CD4-positive, alpha-beta T cell treated with Interleukin-6 for 4 hours (primary cell): ENCODE measurements at regions not wholly inside any gene's neighbourhood (a gene's known extent, or its start where the extent isn't known, plus 50 kb on each side); places are given as distances from the start of the nearest gene placed in this dataset.

ENCODE experiments used
- DNase-seq: peaks from one replicate; pipeline ENCODE4 v3.0.0-alpha.2; 2020; ENCODE audit warnings: mixed read lengths

DNA sequence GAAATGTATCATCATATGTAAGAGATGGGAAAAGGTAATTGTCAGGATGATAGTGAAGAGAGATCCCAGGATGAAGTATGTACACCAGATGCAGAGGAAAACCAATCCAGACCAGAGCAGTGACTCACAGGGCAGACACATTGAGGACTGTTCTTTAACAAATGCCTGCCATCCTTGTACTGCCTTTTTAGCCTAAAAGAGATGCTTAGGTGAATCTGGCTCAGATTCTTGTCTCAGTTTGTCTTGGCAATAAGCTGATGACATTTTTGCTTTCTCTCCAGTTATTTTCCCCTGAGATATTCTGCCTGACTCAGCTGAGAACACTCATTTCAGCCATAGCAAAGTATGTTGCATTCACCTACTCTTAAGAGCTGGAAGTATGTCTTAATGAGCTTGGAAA lies 405.3 kb upstream of the USP15 start:
- no peak for DNase-seq

DNA sequence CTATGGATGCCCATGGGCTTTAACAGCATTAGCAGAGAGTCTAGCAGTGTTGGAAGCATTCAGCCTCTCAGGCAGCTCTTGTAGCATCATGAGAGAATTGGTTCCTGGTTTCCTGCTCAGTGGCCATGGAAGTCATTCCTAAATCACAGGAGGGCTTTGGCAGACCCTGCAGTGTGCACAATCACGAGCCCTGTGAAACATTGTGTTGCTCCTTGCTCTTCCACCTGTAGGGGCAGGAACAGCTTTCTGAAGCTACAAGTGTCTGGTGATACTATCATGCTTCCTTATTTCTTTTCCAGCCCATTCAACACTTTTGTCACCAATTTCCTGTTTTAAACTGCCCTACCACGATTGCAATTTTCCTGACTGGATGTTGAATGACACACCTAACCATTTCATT lies 402.2 kb upstream of the USP15 start:
- no peak for DNase-seq

GRCh38 chr12:61860451-61860850 lies 399.8 kb upstream of the USP15 start:
- DNase-seq = no peak

DNA sequence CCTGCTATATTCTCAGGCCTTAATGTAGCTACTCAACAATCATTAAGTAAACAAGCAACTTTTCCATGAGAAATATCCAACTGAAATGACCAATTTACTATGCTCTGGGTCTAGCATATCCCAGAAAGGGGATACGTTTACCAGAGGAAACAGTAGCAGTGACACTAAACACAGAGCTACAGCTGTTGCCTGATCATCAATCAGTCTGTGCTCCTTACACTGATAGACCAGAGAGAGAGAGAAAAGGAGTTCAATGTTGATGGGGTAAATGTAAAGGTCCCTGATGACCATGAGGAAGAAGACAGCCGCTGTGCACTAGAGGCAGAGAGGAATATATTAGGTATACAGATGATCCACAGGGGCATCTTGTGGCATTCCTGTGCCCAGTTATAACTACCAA lies 397.2 kb upstream of the USP15 start:
- no peak for DNase-seq

DNA sequence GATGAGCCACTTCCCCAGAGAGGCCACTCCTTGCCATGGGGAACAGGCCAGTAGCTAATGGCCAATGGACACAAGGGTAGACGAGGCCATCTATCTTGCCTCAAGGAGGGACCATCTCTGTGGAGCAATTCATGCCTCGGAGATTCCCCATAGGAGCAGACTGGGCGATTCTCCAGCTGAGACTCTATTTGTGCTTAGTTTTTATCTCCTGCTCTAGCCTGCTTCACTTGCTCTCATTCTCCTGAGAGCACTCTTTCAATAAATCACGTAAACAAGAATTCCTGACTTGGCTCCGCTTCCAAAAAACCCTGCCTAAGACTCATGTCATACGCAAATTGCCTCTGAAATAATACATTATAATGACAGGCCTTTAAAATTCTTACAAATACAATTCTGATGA lies 396.4 kb upstream of the USP15 start:
- DNase-seq = no peak

DNA sequence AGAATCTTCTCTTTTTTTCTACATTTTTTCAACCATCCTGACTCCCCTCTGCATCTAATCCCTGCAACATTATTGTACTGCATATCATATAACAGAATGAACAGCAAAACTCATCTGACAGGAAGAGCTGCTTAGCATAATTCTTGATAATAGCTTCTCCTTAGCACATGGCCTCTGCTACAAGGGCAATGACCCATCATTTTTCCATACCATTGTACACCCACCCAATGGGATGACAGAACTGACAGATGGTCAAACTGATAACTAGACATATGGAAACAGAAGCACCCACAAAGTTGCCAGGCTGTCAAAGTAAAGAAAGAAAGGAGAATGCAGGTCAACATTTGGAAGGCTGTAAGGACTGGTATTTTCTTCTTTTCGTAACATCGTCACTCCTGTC lies 390.4 kb upstream of the USP15 start:
- no peak for DNase-seq

DNA sequence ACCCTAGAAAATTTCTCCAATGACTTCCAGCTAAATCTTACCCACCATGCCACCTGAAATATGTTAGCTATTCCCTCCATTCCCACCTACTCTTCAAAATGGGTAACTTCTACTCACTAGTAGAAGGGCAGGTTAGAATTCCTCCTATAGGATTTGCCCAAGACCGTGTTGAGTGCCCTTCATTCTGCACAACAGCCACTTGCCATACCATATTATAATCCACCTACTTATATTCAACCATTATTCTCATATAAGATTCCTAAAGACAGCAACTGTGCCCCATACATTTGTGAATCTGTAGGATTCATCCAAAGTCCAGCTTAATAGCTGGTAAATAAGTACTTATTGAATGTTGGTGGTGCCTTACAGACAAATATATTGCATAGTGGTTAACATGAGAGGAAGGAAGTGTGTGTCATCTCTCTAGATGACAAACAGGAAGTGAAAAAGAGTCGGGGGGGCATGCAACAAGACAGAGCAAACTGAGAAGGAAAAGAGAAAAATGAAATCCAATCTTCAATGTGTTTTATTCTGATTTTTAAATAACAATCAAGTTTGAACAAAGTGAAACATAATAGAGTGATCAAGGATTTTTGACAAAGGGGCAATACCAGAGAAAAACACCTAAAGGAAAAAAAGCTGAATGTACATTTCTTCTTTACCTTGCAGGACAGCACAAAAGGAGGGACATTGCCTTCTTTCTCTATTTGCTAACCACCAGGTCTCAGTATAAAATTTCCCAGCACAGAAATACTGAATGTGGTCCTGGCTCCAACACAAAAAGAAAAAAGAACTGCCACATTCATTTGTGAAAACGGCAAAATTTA lies 389.3 kb upstream of the USP15 start:
- DNase-seq = peak; percentile 6

DNA sequence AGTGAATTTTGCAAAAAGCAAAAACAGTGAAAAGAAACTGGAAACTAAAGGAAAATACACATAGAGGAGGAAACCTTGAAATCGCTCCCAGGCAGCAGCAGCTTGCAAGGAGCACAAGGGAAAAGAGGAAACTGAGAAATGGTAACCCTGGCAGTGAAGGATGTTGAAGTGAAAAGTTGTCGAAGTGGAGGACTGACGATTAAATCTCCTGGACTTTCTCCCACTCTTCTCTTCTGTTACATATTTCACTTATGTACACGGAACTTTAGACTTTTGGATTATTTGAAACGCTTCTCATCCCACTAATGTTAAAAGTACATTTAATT lies 388.8 kb upstream of the USP15 start:
- no peak for DNase-seq

DNA sequence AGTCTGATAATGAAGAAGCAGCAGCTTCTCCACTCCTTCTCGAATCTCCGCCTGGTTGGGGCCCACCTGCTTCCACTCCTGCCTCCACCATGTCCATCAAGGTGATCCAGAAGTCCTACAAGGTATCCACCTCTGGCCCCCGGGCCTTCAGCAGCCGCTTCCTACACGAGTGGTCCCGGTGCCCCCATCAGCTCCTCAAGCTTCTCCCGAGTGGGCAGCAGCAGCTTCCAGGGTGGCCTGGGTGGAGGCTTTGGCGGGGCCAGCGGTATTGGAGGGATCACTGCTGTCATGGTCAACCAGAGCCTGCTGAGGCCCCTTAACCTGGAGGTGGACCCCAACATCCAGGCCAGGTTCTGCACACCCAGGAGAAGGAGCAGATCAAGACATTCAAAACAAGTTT lies 381.0 kb upstream of the USP15 start:
- no peak for DNase-seq

DNA sequence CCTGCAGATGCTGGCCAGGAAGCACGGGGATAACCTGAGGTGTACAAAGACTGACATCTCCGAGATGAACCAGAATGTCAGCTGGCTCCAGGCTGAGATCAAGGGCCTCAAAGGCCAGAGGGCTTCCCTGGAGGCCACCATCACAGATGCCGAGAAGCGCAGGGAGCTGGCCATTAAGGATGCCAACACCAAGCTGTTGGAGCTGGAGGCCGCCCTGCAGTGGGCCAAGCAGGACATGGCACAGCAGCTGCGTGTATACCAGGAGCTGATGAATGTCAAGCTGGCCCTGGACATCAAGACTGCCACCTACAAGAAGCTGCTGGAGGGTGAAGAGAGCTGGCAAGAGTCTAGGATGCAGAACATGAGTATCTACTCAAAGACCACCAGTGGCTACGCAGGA lies 380.0 kb upstream of the USP15 start:
- DNase-seq = no peak

GRCh38 chr12:61891632-61892031 lies 368.6 kb upstream of the USP15 start:
- no peak for DNase-seq

GRCh38 chr12:61894168-61894567 lies 366.0 kb upstream of the USP15 start:
- no peak for DNase-seq

- DNase-seq = no peak
Observed at GRCh38 chr12:61896436-61896835, 363.8 kb upstream of the USP15 start.

- no peak for DNase-seq
Observed at GRCh38 chr12:61902403-61902802, 357.8 kb upstream of the USP15 start.

DNA sequence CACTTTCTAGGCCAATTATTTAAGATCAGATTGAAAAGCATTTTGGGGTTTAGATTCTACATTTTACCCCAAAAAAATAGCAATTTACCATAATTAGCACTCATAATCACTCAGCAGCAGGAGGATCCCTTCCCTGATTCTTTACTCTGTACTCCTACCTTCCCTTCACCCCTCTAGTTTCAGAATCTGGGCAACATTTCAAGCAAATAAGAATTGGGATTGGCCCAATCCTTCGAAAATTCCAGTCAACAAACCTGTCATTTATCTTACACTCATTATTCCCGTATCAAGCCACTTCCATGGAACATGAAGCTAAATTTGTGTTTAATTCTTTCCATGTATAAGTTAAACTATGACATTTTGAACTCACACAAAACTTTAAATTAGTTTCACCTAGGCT lies 349.1 kb upstream of the USP15 start:
- DNase-seq = no peak

- DNase-seq = no peak
Observed at GRCh38 chr12:61915420-61915819, 344.8 kb upstream of the USP15 start.

DNA sequence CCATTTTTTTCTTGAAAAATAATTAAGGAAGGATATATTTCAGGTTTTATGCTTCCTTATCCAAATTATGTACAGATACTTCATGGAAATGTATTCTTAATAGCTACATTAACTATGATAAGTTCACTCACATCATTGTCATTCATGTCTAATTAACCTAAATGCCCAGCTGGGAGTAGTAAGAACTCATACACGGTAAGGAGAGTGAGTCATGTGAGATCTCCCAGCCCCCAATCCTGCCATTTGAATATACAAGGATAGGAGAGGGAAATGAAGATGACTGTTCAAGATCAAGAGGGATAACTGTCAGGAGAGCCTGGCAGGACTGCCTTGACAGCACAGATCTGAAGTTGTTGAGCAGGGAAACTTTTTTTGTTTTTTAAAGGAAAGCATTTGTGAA lies 343.4 kb upstream of the USP15 start:
- DNase-seq = no peak

DNA sequence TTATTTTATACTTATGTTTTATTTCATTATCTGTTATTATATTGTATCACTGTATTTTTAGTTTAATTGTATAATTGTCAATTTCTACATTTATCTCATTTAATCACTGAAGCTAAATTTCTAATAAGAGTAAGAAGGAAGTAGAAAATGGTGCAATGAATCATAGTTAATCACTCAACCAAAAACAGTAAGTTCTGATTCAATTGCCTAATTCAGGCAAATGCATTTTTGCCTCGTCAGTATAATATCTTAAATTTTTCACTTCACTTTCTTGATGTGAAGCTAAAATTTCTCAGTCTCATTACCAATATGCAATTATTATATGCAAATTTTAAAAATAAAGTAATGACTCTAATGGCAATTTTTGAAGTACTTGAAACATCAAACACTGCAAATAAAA lies 340.5 kb upstream of the USP15 start:
- DNase-seq = no peak

GRCh38 chr12:61920230-61920629 lies 340.0 kb upstream of the USP15 start:
- DNase-seq = no peak

DNA sequence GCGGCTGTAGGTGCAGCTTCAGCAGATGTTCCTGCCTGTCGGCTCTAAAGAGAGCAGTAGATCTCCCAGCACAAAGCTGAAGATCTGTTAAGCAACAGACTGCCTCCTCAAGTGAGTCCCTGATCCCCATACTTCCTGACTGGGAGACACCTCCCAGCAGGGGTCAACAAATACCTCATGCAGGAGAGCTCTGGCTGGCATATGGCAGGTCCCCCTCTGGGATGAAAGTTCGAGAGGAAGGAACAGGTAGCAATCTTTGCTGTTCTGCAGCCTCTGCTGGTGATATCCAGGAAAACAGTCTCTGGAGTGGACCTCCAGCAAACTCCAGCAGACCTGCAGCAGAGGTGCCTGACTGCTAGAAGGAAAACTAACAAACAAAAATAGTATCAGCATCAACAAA lies 337.1 kb upstream of the USP15 start:
- no peak for DNase-seq

- no peak for DNase-seq
Observed at GRCh38 chr12:61934564-61934963, 325.6 kb upstream of the USP15 start.

- no peak for DNase-seq
Observed at GRCh38 chr12:61939977-61940376, 320.2 kb upstream of the USP15 start.

GRCh38 chr12:61956545-61956944 lies 303.7 kb upstream of the USP15 start:
- DNase-seq = no peak

DNA sequence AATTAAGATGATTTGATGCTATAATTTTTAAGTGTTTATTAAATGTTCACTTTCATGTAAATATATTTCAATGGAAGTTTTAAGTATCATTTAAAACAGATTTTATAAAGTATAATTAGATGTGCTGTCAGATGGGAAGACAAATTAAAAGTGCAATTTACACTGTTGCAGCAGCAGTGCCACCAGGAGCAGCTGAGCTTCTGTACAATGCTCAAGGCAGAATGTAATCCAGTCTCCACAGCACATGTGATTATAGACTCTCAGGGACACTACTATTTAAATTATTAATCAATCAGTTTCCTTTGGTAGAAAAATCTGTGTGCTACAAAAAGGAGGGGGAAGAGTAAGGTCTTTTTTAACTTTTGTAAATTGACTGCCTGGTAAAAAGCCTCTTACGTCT lies 285.7 kb upstream of the USP15 start:
- no peak for DNase-seq

DNA sequence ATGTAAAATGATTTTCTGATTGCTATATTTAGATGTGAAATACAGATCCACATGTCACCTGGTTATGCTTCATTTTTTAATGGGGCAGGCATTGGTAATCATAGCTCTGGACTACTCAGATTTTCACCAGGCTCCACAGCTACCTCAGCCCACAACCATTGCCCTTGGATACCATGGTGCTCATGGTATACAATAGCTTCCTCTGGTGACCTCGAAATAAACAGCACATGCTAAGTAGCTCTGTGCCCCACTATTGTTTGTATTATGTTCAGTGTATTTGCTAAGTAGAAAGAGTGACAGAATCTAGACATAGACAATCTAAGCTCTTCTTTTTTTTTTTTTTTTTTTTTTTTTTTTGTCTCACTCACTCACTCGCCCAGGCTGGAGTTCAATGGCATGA lies 274.4 kb upstream of the USP15 start:
- DNase-seq = no peak

- no peak for DNase-seq
Observed at GRCh38 chr12:61987173-61987572, 273.0 kb upstream of the USP15 start.
